ENCODE measurements at regions not wholly inside any gene's neighbourhood (a gene's known extent, or its start where the extent isn't known, plus 50 kb on each side); places are given as distances from the start of the nearest gene placed in this dataset.

DNA sequence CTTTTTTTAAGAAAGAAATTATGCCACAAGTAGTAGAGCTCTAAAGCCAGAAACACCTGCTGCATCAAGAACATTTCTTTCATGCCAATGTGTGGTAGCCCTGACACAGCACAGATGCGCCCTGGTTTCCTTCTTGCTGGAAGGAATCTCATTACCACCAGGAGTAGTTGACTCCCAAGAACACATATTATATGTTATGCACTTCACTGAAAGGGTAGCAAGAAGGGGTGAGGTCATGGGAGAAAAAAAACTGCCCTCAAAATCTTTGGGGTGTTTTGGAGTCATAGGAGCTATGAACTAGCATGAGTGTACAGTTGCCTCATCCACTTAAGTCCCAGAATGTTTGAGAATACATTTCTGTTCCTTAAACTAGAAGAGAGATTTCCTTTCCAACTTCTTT lies 185.8 kb upstream of the C1QTNF7 start:
- no peaks in the 10 kb centered on the region for H3K79me2 ChIP-seq (ENCODE audit: insufficient read depth, low read depth, low read length)
- intact Hi-C loops (cut with micrococcal nuclease; ENCODE audit: unreplicated experiment): no loop called here
- no peak overlapping the region for H3K27ac ChIP-seq (ENCODE audit: low read depth, low read length, poor library complexity, severe bottlenecking)
- H4K20me1 ChIP-seq (ENCODE audit: insufficient read depth, low read length): no peaks in the 10 kb centered on the region
- H2AFZ ChIP-seq (ENCODE audit: low read length): no peak overlapping the region
- H3K4me3 ChIP-seq (ENCODE audit: low read depth, low read length, poor library complexity, severe bottlenecking): no peak overlapping the region
- DNase-seq (ENCODE audit: low spot score): no peak
- no peaks in the 10 kb centered on the region for H3K36me3 ChIP-seq (ENCODE audit: insufficient read depth, low read length)
- H3K9me3 ChIP-seq (ENCODE audit: low read length): no peaks in the 10 kb centered on the region
- TF ChIP-seq, protein P1, sequence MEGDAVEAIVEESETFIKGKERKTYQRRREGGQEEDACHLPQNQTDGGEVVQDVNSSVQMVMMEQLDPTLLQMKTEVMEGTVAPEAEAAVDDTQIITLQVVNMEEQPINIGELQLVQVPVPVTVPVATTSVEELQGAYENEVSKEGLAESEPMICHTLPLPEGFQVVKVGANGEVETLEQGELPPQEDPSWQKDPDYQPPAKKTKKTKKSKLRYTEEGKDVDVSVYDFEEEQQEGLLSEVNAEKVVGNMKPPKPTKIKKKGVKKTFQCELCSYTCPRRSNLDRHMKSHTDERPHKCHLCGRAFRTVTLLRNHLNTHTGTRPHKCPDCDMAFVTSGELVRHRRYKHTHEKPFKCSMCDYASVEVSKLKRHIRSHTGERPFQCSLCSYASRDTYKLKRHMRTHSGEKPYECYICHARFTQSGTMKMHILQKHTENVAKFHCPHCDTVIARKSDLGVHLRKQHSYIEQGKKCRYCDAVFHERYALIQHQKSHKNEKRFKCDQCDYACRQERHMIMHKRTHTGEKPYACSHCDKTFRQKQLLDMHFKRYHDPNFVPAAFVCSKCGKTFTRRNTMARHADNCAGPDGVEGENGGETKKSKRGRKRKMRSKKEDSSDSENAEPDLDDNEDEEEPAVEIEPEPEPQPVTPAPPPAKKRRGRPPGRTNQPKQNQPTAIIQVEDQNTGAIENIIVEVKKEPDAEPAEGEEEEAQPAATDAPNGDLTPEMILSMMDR (conservative IDR thresholded peaks at IDR 0.05; ENCODE audit: low read length): no peak
- TF ChIP-seq EZH2phosphoT487 (IDR thresholded peaks at IDR 0.05; ENCODE audit: borderline replicate concordance, low read depth, low read length): no peak
- no peaks in the 10 kb centered on the region for H3K4me1 ChIP-seq (ENCODE audit: insufficient read depth, low read length, poor library complexity, severe bottlenecking)
- no peak overlapping the region for H3K4me2 ChIP-seq (ENCODE audit: low read length)
- BruUV-seq (replicated peaks): no TSS peak
- CTCF ChIA-PET (ENCODE audit: unreplicated experiment): no interaction called here
- POLR2A ChIA-PET: no interaction called here
- H3K9me2 ChIP-seq (ENCODE audit: insufficient read depth, low read length): no peaks in the 10 kb centered on the region

DNA sequence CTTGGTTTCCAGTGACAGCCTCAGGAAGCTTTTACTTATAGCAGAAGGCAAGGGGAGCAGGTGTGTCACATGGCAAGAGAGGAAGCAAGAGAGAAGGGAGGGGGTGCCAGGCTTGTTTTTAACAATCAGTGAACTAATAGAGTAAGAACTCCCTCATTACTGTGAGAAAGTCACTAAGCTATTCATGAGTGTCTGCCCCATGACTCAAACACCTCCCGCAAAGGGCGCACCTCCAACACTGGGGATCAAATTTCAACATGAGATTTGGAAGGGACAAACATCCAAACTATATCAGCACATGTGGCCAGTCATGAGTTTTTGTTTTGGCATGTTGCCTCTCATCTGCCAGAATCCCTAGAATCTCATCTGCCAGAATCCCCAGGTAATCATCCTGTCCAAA lies 183.5 kb upstream of the C1QTNF7 start:
- Histone ChIP-seq H3K36me3 (ENCODE audit: insufficient read depth, low read length) (no peaks in the 10 kb centered on the region), H3K27ac (ENCODE audit: low read depth, low read length, poor library complexity, severe bottlenecking) (no peak overlapping the region), H3K4me3 (ENCODE audit: low read depth, low read length, poor library complexity, severe bottlenecking) (no peak overlapping the region), H3K4me2 (ENCODE audit: low read length) (no peak overlapping the region), H3K4me1 (ENCODE audit: insufficient read depth, low read length, poor library complexity, severe bottlenecking) (no peaks in the 10 kb centered on the region), H2AFZ (ENCODE audit: low read length) (no peak overlapping the region), H3K79me2 (ENCODE audit: insufficient read depth, low read depth, low read length) (no peaks in the 10 kb centered on the region), H3K9me3 (ENCODE audit: low read length) (no peaks in the 10 kb centered on the region), H3K9me2 (ENCODE audit: insufficient read depth, low read length) (no peaks in the 10 kb centered on the region), H4K20me1 (ENCODE audit: insufficient read depth, low read length) (no peaks in the 10 kb centered on the region)
- intact Hi-C loops (cut with micrococcal nuclease; ENCODE audit: unreplicated experiment): no loop called here
- TF ChIP-seq, protein P1 (conservative IDR thresholded peaks at IDR 0.05; ENCODE audit: low read length): no peak
- POLR2A ChIA-PET: no interaction called here
- CTCF ChIA-PET (ENCODE audit: unreplicated experiment): no interaction called here
- no peak for DNase-seq (ENCODE audit: low spot score)
- no TSS peak for BruUV-seq (replicated peaks)

DNA sequence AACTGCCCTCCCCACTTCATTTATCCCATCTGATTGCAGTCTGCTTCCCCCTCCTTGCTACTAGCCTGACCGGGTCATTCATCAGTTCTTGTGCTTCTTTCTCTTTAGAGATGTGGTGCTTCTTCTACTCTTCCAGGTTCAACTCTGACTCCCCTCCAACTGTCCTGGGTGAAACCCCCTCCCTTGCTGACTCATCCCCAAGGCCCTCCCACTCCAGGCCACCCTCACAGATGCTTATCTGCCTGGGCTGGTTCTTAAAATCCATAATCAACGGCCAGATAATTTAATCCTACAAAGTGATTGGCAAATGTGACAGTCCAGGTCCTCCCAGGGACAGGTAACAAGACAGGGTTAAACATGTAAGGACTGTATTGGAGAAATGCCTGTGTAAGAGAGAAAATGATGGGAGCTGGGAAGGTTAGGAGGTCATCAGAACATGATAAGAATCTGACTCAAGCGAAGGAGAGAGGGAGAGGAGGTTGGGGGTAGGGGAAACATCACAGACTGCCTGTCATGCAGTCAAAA lies 182.8 kb upstream of the C1QTNF7 start:
- no peaks in the 10 kb centered on the region for H3K9me2 ChIP-seq (ENCODE audit: insufficient read depth, low read length)
- BruUV-seq (replicated peaks): no TSS peak
- no peak overlapping the region for H3K4me2 ChIP-seq (ENCODE audit: low read length)
- no peaks in the 10 kb centered on the region for H3K79me2 ChIP-seq (ENCODE audit: insufficient read depth, low read depth, low read length)
- H3K27ac ChIP-seq (ENCODE audit: low read depth, low read length, poor library complexity, severe bottlenecking): no peak overlapping the region
- CTCF ChIA-PET (ENCODE audit: unreplicated experiment): no interaction called here
- no peaks in the 10 kb centered on the region for H3K36me3 ChIP-seq (ENCODE audit: insufficient read depth, low read length)
- H2AFZ ChIP-seq (ENCODE audit: low read length): no peak overlapping the region
- H3K4me1 ChIP-seq (ENCODE audit: insufficient read depth, low read length, poor library complexity, severe bottlenecking): no peaks in the 10 kb centered on the region
- no peak overlapping the region for H3K4me3 ChIP-seq (ENCODE audit: low read depth, low read length, poor library complexity, severe bottlenecking)
- TF ChIP-seq, protein P1 (conservative IDR thresholded peaks at IDR 0.05; ENCODE audit: low read length): no peak
- TF ChIP-seq EZH2phosphoT487 (IDR thresholded peaks at IDR 0.05; ENCODE audit: borderline replicate concordance, low read depth, low read length): no peak
- DNase-seq (ENCODE audit: low spot score): no peak
- H4K20me1 ChIP-seq (ENCODE audit: insufficient read depth, low read length): no peaks in the 10 kb centered on the region
- intact Hi-C loops (cut with micrococcal nuclease; ENCODE audit: unreplicated experiment): no loop called here
- no peaks in the 10 kb centered on the region for H3K9me3 ChIP-seq (ENCODE audit: low read length)
- POLR2A ChIA-PET: no interaction called here

Data from OCI-LY7 (cell line).